Hepatocyte (in vitro differentiated cells): ENCODE measurements at regions not wholly inside any gene's neighbourhood (a gene's known extent, or its start where the extent isn't known, plus 50 kb on each side); places are given as distances from the start of the nearest gene placed in this dataset.

Experiments
- DNase-seq: peaks from one replicate; pipeline ENCODE4 v3.0.0-alpha.2; 2016; ENCODE audit warnings: low spot score
- H2AFZ ChIP-seq: fragments of 200-600 bp; sonication (generic); 2 replicates; pipeline ENCODE4 v1.6.0; 2016; ENCODE audit warnings: antibody characterized with exemption, mild to moderate bottlenecking
- H3K27ac ChIP-seq: fragments of 200-600 bp; sonication (generic); 2 replicates; pipeline ENCODE4 v1.5.1; 2016; ENCODE audit warnings: mild to moderate bottlenecking
- H3K27me3 ChIP-seq: fragments of 200-600 bp; sonication (generic); 2 replicates; pipeline ENCODE4 v1.6.1; 2016
- H3K36me3 ChIP-seq: fragments of 200-600 bp; sonication (generic); replicated peaks from 2 replicates; pipeline ENCODE4 v1.5.1; 2016; ENCODE audit warnings: low read depth; ENCODE audit not compliant: insufficient read depth
- H3K4me1 ChIP-seq: fragments of 200-600 bp; sonication (generic); 2 replicates; pipeline ENCODE4 v1.5.1; 2016; ENCODE audit warnings: mild to moderate bottlenecking, moderate library complexity; ENCODE audit not compliant: insufficient read depth
- H3K4me2 ChIP-seq: fragments of 200-600 bp; sonication (generic); 2 replicates; pipeline ENCODE4 v1.6.0; 2016
- H3K4me3 ChIP-seq: fragments of 200-600 bp; sonication (generic); 2 replicates; pipeline ENCODE4 v1.5.1; 2016; ENCODE audit warnings: mild to moderate bottlenecking
- H3K79me2 ChIP-seq: fragments of 200-600 bp; sonication (generic); 2 replicates; pipeline ENCODE4 v1.6.0; 2017; ENCODE audit warnings: mild to moderate bottlenecking
- H3K9me2 ChIP-seq: fragments of 200-600 bp; sonication (generic); replicated peaks from 2 replicates; pipeline ENCODE4 v1.6.0; 2017; ENCODE audit warnings: mild to moderate bottlenecking; ENCODE audit not compliant: insufficient read depth
- H3K9me3 ChIP-seq: fragments of 200-600 bp; sonication (generic); 2 replicates; pipeline ENCODE4 v1.5.1; 2016; ENCODE audit warnings: low read depth, mild to moderate bottlenecking
- H4K20me1 ChIP-seq: fragments of 200-600 bp; sonication (generic); 2 replicates; pipeline ENCODE4 v1.6.0; 2016; ENCODE audit warnings: mild to moderate bottlenecking; ENCODE audit not compliant: insufficient read depth, poor library complexity, severe bottlenecking
- CTCF ChIP-seq: fragments of 200-600 bp; sonication (generic); IDR thresholded peaks from 2 replicates; pipeline ENCODE4 v1.5.1; 2016; ENCODE audit warnings: antibody characterized with exemption, mild to moderate bottlenecking; ENCODE audit not compliant: poor library complexity
- EZH2 ChIP-seq: fragments of 200-600 bp; sonication (generic); IDR thresholded peaks from 2 replicates; pipeline ENCODE4 v1.6.1; 2016; ENCODE audit warnings: antibody characterized with exemption, mild to moderate bottlenecking, borderline replicate concordance
- EZH2phosphoT487 ChIP-seq: fragments of 200-600 bp; sonication (generic); IDR thresholded peaks from one replicate; pipeline ENCODE4 v1.6.1; 2018; ENCODE audit warnings: antibody characterized with exemption, mild to moderate bottlenecking, low read depth, moderate library complexity; ENCODE audit not compliant: unreplicated experiment, severe bottlenecking
- WGBS: methylation state at CpG from one replicate; pipeline ENCODE4 v1.1.6; 2016; ENCODE audit warnings: low lambda C conversion rate; ENCODE audit errors: missing lambda C conversion rate; 5-methylcytosine and 5-hydroxymethylcytosine counted together

GRCh38 chr16:5862103-5862840, 764.7 kb upstream of the EEF2KMT start:
- no peaks in the 10 kb centered on the region for H3K4me1 ChIP-seq
- H3K4me3 ChIP-seq, result no peak overlapping the region
- H3K36me3 ChIP-seq, result no peaks in the 10 kb centered on the region
- H3K79me2 ChIP-seq, result no peaks in the 10 kb centered on the region
- TF ChIP-seq EZH2, result no peak
- TF ChIP-seq CTCF, result no peak
- TF ChIP-seq EZH2phosphoT487, result no peak
- peaks cover 4% of the 10 kb centered on the region for H3K27me3 ChIP-seq
- H4K20me1 ChIP-seq, result no peaks in the 10 kb centered on the region
- WGBS, result 51% methylated on average over 16 of the region's 16 CpGs
- no peak overlapping the region for H3K4me2 ChIP-seq
- no peaks in the 10 kb centered on the region for H3K9me2 ChIP-seq
- H2AFZ ChIP-seq, result no peak overlapping the region
- H3K27ac ChIP-seq, result no peak overlapping the region
- DNase-seq, result no peak
- no peaks in the 10 kb centered on the region for H3K9me3 ChIP-seq

- no peak for TF ChIP-seq EZH2
- no peak for TF ChIP-seq EZH2phosphoT487
- no peak for TF ChIP-seq CTCF
Measured at GRCh38 chr16:5861241-5861640, 763.6 kb upstream of the EEF2KMT start.

GRCh38 chr16:5858180-5858579, 760.6 kb upstream of the EEF2KMT start:
- no peaks in the 10 kb centered on the region for H3K79me2 ChIP-seq
- H3K4me3 ChIP-seq, result no peak overlapping the region
- H4K20me1 ChIP-seq, result no peaks in the 10 kb centered on the region
- no peak overlapping the region for H3K27ac ChIP-seq
- H3K9me3 ChIP-seq, result no peaks in the 10 kb centered on the region
- no peak for DNase-seq
- H3K4me1 ChIP-seq, result no peaks in the 10 kb centered on the region
- H3K9me2 ChIP-seq, result no peaks in the 10 kb centered on the region
- H3K36me3 ChIP-seq, result no peaks in the 10 kb centered on the region
- no peak for TF ChIP-seq EZH2
- no peak for TF ChIP-seq CTCF
- no peak for TF ChIP-seq EZH2phosphoT487
- no peak overlapping the region for H2AFZ ChIP-seq
- WGBS, result 57% methylated on average over 4 of the region's 4 CpGs
- H3K27me3 ChIP-seq, result peaks cover 1% of the 10 kb centered on the region
- no peak overlapping the region for H3K4me2 ChIP-seq

More at GRCh38 chr16:5861241-5861640, 763.6 kb upstream of the EEF2KMT start:
- no peak overlapping the region for H3K4me2 ChIP-seq
- H3K27ac ChIP-seq, result no peak overlapping the region
- 68% methylated on average over 5 of the region's 5 CpGs for WGBS
- no peaks in the 10 kb centered on the region for H3K9me3 ChIP-seq
- no peaks in the 10 kb centered on the region for H4K20me1 ChIP-seq
- no peak overlapping the region for H3K4me3 ChIP-seq
- H3K9me2 ChIP-seq, result no peaks in the 10 kb centered on the region
- no peaks in the 10 kb centered on the region for H3K36me3 ChIP-seq
- no peak overlapping the region for H2AFZ ChIP-seq
- no peak for DNase-seq
- H3K4me1 ChIP-seq, result no peaks in the 10 kb centered on the region
- peaks cover 4% of the 10 kb centered on the region for H3K27me3 ChIP-seq
- H3K79me2 ChIP-seq, result no peaks in the 10 kb centered on the region
